B cell (primary cell): ENCODE measurements at regions not wholly inside any gene's neighbourhood (a gene's known extent, or its start where the extent isn't known, plus 50 kb on each side); places are given as distances from the start of the nearest gene placed in this dataset.

Experiments used
- CTCF ChIP-seq: fragments of 200-600 bp; IDR thresholded peaks from one replicate; pipeline ENCODE4 v1.8.0; 2022; ENCODE audit warnings: antibody characterized with exemption, mild to moderate bottlenecking
- EZH2 ChIP-seq: IDR thresholded peaks from 2 replicates; pipeline ENCODE4 v1.6.1; 2012; ENCODE audit warnings: borderline replicate concordance, low read depth, mild to moderate bottlenecking, moderate library complexity, low read length; ENCODE audit not compliant: insufficient read depth, poor library complexity, severe bottlenecking

- no peak for TF ChIP-seq CTCF
- TF ChIP-seq EZH2: no peak
Measured at GRCh38 chr20:21920211-21920610, 214.7 kb downstream of the PAX1 start.
